A549 (cell line): ENCODE measurements at regions not wholly inside any gene's neighbourhood (a gene's known extent, or its start where the extent isn't known, plus 50 kb on each side); places are given as distances from the start of the nearest gene placed in this dataset.
A peak's percentile ranks its signal among the peaks of the same experiment; 100 is the strongest.
"Not testable (repeated sequence)": the region's sequence is repeated elsewhere in the genome, so short reads cannot be mapped to it uniquely, and the experiment has no call there.

Experiments used
- ATAC-seq, 2 experiments: fragments of 200-7000 bp in 1 of 2; fragments of >200 bp in 1 of 2; cut with Nextera tagmentation in 1 of 2; cut with Tn5 transposase in 1 of 2; 3 replicates each; pipeline versions ENCODE4 v1.8.0 to v1.9.1; 2018 to 2020; ENCODE audit warnings: mild to moderate bottlenecking in 1 of 2, moderate library complexity in 1 of 2
- CTCF ChIA-PET: fragments of 300-600 bp; sonication (Branson Sonifier 250); formaldehyde crosslinking; extraction: SDS; loops from one replicate; lab custom pipeline; 2021; ENCODE audit warnings: antibody characterized with exemption, inconsistent platforms; lab: Yijun Ruan, JAX
- POLR2A ChIA-PET: fragments of 350-600 bp; formaldehyde crosslinking; extraction: SDS; loops from one replicate; lab custom pipeline; 2021; ENCODE audit warnings: antibody characterized with exemption, inconsistent platforms; lab: Yijun Ruan, JAX
- DNase-seq, 2 experiments: peaks; one replicate each; pipeline versions ENCODE4 v3.0.0 to v3.0.0-alpha.2; 2011 to 2016; ENCODE audit warnings: low read depth in 1 of 2, low spot score in 1 of 2
- FAIRE-seq: peaks from 2 replicates; lab custom pipeline; 2011; peaks lifted over from hg19 to GRCh38; lab: Jason Lieb, UNC
- H3K27ac ChIP-seq, 2 experiments: fragments of >200 bp; sonication (Bioruptor Twin); formaldehyde crosslinking; 3 replicates each; pipeline ENCODE4 v1.5.1; 2016 to 2017
- H3K4me1 ChIP-seq: fragments of >200 bp; sonication (Bioruptor Twin); formaldehyde crosslinking; 3 replicates; pipeline ENCODE4 v1.6.1; 2016
- H3K4me2 ChIP-seq: fragments of >200 bp; sonication (Bioruptor Twin); formaldehyde crosslinking; 3 replicates; pipeline ENCODE4 v1.6.1; 2016
- H3K4me3 ChIP-seq: fragments of >200 bp; sonication (Bioruptor Twin); formaldehyde crosslinking; 3 replicates; pipeline ENCODE4 v1.5.1; 2016
- H3K9me3 ChIP-seq: fragments of >200 bp; sonication (Bioruptor Twin); formaldehyde crosslinking; 3 replicates; pipeline ENCODE4 v1.6.1; 2016
- CBX8 ChIP-seq: fragments of 200-600 bp; sonication (generic); IDR thresholded peaks from 2 replicates; pipeline ENCODE4 v1.6.1; 2016
- FOSL2 ChIP-seq, 2 experiments: fragments of 450-650 bp in 1 of 2; fragments of >200 bp in 1 of 2; sonication (Bioruptor Twin) in 1 of 2; formaldehyde crosslinking; IDR thresholded peaks; 2 replicates each; pipeline versions ENCODE4 v1.5.0 to v1.6.1; 2016 to 2020; ENCODE audit warnings: mild to moderate bottlenecking in 1 of 2, moderate library complexity in 1 of 2
- FOXS1 ChIP-seq: fragments of 250-450 bp; sonication (Bioruptor Pico); IDR thresholded peaks from 2 replicates; pipeline ENCODE4 v1.5.0; 2020; ENCODE audit warnings: mild to moderate bottlenecking, moderate library complexity
- GATA3 ChIP-seq: IDR thresholded peaks from 2 replicates; pipeline ENCODE4 v1.6.1; 2012; ENCODE audit warnings: borderline replicate concordance
- HDAC2 ChIP-seq: fragments of 200-600 bp; sonication (generic); IDR thresholded peaks from 2 replicates; pipeline ENCODE4 v1.6.1; 2016
- HEYL ChIP-seq: fragments of 250-450 bp; sonication (Bioruptor Pico); IDR thresholded peaks from 2 replicates; pipeline ENCODE4 v1.8.0; 2021; ENCODE audit warnings: mild to moderate bottlenecking, moderate library complexity
- HOXA7 ChIP-seq: fragments of 250-450 bp; sonication (Bioruptor Pico); IDR thresholded peaks from 2 replicates; pipeline ENCODE4 v1.5.0; 2020; ENCODE audit warnings: mild to moderate bottlenecking, moderate library complexity
- HOXB13 ChIP-seq: fragments of 250-450 bp; sonication (Bioruptor Pico); IDR thresholded peaks from 2 replicates; pipeline ENCODE4 v1.5.0; 2020; ENCODE audit warnings: low read depth, mild to moderate bottlenecking, moderate library complexity
- NPAS2 ChIP-seq: fragments of 250-450 bp; sonication (Bioruptor Pico); IDR thresholded peaks from 2 replicates; pipeline ENCODE4 v1.8.0; 2022; ENCODE audit warnings: mild to moderate bottlenecking, moderate library complexity, borderline replicate concordance
- POLR2AphosphoS2 ChIP-seq: conservative IDR thresholded peaks from 2 replicates; pipeline ENCODE4 v1.6.1; 2012; ENCODE audit warnings: low read length, improper control_type of control experiment, inconsistent platforms
- RAD21 ChIP-seq, 2 experiments: fragments of >200 bp in 1 of 2; sonication (Bioruptor Twin) in 1 of 2; formaldehyde crosslinking in 1 of 2; IDR thresholded peaks in 1 of 2; conservative IDR thresholded peaks in 1 of 2; 2 replicates in 1 of 2; 3 replicates in 1 of 2; pipeline ENCODE4 v1.6.1; 2012 to 2018; ENCODE audit warnings: inconsistent platforms in 1 of 2
- SMC3 ChIP-seq: fragments of >200 bp; sonication (Bioruptor Twin); formaldehyde crosslinking; IDR thresholded peaks from 3 replicates; pipeline ENCODE4 v1.6.1; 2018; ENCODE audit warnings: inconsistent platforms
- TFCP2L1 ChIP-seq: fragments of 250-450 bp; sonication (Bioruptor Pico); IDR thresholded peaks from 2 replicates; pipeline ENCODE4 v1.5.0; 2021; ENCODE audit warnings: mild to moderate bottlenecking
- ZC3H11A ChIP-seq: fragments of 450-650 bp; IDR thresholded peaks from 2 replicates; pipeline ENCODE4 v1.6.1; 2014; ENCODE audit warnings: antibody characterized with exemption, mild to moderate bottlenecking
- ZSCAN20 ChIP-seq: fragments of 250-450 bp; sonication (Bioruptor Pico); IDR thresholded peaks from 2 replicates; pipeline ENCODE4 v1.8.0; 2022; ENCODE audit warnings: mild to moderate bottlenecking, moderate library complexity
- WGBS: methylation state at CpG from one replicate; pipeline ENCODE4 v1.1.6; 2017; ENCODE audit errors: missing lambda C conversion rate; 5-methylcytosine and 5-hydroxymethylcytosine counted together
- TF ChIP-seq, protein P1 (sequence below): fragments of >200 bp; sonication (Bioruptor Twin); formaldehyde crosslinking; IDR thresholded peaks from 3 replicates; pipeline ENCODE4 v1.6.1; 2016
- TF ChIP-seq, protein P2 (sequence below): IDR thresholded peaks from 2 replicates; pipeline ENCODE4 v1.6.1; 2012; ENCODE audit warnings: low read depth, borderline replicate concordance
- TF ChIP-seq, protein P3 (sequence below): fragments of 250-450 bp; sonication (Bioruptor Pico); IDR thresholded peaks from 2 replicates; pipeline ENCODE4 v1.5.0; 2021; ENCODE audit warnings: mild to moderate bottlenecking, moderate library complexity, borderline replicate concordance
- TF ChIP-seq, protein P4 (sequence below): fragments of 450-650 bp; IDR thresholded peaks from 2 replicates; pipeline ENCODE4 v1.6.1; 2014; ENCODE audit warnings: antibody characterized with exemption

DNA sequence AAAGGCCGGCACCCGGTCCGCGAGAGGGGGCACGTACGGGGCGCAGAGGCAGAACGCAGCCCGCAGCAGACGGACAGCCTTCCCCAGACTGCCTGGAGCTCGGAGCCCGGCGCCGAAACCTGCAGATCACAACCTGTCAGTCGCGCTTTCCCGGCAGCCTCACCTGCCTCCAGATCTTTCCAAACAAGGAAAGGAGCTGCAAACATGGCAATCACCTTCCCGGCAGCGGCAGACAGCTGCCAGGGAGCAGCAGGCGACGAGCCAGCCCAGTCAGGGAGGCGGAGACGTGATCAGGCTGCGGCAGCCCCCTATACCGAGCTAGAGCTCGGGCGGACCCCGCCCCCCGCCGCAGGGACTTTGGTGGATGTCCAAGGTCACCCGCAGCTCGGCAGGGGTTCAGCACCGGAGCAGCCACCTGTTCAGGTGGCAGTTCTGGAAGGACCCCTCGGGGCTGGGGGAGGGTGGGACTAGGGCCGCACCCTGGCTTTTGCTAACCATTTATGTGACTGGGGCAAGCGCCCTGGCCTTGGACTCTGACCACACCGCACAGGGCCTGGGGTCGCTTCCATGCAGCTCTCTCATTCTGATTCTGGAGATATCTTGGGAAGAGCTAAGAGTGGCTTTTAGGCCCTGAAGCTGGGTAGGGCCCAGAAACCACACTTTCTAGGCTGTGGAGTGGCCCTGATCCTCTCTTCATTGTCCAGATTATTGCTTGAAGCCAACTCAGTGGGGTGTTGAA, 143.8 kb downstream of the NECTIN1 start (continued):
- TF ChIP-seq, protein P1, sequence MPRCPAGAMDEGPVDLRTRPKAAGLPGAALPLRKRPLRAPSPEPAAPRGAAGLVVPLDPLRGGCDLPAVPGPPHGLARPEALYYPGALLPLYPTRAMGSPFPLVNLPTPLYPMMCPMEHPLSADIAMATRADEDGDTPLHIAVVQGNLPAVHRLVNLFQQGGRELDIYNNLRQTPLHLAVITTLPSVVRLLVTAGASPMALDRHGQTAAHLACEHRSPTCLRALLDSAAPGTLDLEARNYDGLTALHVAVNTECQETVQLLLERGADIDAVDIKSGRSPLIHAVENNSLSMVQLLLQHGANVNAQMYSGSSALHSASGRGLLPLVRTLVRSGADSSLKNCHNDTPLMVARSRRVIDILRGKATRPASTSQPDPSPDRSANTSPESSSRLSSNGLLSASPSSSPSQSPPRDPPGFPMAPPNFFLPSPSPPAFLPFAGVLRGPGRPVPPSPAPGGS, result no peak
- TF ChIP-seq RAD21 (conservative IDR thresholded peaks at IDR 0.05 in 1 of 2, IDR thresholded peaks at IDR 0.05 in 1 of 2) (no peak), CBX8 (no peak)

DNA sequence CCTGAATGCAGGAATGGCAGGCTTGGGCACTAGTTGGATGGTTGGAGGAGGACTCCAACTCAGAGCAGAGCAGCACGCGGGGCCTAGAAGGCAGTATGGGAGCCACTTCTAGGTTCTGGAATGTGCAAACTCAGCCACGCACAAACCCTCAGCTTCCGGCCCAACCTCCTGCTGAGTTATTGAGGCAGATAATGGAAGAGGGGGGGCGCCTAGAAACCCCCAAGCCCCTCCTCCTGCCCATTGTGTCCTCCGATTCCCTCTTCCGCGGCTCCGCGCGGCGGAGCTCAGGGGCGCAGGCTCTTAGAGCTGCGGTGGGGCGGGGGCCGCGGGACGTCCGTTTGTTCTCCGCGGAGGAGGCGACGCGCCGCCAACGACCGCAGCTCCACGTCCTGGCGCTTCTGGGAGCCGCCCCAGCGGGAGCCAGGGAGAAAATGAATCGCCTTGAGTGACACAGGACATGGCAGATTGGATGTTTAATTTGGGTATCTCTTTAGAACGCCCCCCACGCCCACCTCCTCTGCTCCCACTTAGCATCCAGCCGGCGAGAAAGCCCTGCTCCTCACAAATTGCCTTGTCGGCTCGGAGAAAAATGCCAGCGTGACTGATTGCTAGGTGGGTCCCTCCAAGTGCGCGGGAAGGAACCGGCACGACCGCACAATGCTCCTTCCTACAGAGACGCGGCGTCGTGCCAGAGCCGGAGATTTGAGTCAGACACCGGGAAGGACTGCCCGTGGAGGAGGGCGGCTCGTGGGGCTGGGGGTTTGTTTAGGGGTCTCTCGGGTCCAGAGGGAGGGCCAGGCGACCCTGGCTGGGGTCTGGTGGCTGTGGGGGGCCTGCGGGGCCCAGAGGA, 144.6 kb downstream of the NECTIN1 start:
- ChIA-PET CTCF (interaction anchor here (0.9 to 1.3 kb wide), 2 partner anchors 11 to 23 kb away, joined by 3 to 4 read pairs; no protein-coding TSS in a partner anchor), POLR2A (no interaction called here)
- Histone ChIP-seq H3K4me1 (no peaks in the 10 kb centered on the region), H3K4me3 (peak overlapping the region; percentile 46), H3K27ac (peak overlapping the region in 1 of 2 experiments; percentile 84; a peak in 3 of 6 replicates), H3K4me2 (peak overlapping the region; percentile 96)
- 7% methylated on average over 16 of the region's 56 CpGs for WGBS
- ATAC-seq, result peak; percentile 65 to 75; a peak in 5 of 6 replicates
- DNase-seq, result peak in 1 of 2 experiments; percentile 28
- TF ChIP-seq, protein P2, sequence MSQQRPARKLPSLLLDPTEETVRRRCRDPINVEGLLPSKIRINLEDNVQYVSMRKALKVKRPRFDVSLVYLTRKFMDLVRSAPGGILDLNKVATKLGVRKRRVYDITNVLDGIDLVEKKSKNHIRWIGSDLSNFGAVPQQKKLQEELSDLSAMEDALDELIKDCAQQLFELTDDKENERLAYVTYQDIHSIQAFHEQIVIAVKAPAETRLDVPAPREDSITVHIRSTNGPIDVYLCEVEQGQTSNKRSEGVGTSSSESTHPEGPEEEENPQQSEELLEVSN, result peak; percentile 13; the same call in 1 of the 2 replicates
- TF ChIP-seq POLR2AphosphoS2, result no peak
- no peak for TF ChIP-seq HEYL (CRISPR knock-in tag)
- TF ChIP-seq, all 56 proteins: peak for 1
- H3K9me3 ChIP-seq, result no peaks in the 10 kb centered on the region
- no peak for FAIRE-seq

DNA sequence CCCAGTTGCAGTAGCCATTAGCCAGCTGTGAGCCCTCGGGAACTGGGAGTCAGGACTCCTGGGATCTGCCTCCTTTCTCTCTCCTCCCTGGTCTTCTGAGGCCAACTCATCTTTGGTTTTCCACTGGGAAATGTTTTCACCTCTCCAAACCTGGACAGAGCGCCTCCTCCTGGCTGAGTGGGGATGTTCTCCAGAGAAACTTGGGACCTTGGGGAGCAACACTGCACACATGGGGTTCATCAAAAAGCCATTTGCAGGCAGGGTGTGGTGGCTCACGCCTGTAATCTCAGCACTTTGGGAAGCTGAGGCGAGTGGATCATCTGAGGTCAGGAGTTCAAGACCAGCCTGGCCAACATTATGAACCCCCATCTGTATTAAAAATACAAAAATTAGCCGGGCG, 145.4 kb downstream of the NECTIN1 start:
- TF ChIP-seq ZSCAN20 (CRISPR knock-in tag) (no peak), RAD21 (conservative IDR thresholded peaks at IDR 0.05 in 1 of 2, IDR thresholded peaks at IDR 0.05 in 1 of 2) (no peak), ZC3H11A (no peak), FOSL2 (IDR thresholded peaks at IDR 0.05) (no peak), FOSL2 (CRISPR knock-in tag; IDR thresholded peaks at IDR 0.05) (no peak), HOXB13 (CRISPR knock-in tag) (no peak), TFCP2L1 (no peak), SMC3 (no peak), HDAC2 (no peak), NPAS2 (CRISPR knock-in tag) (no peak), GATA3 (no peak), FOXS1 (CRISPR knock-in tag) (no peak), HOXA7 (CRISPR knock-in tag) (no peak)
- TF ChIP-seq, protein P1, result no peak
- TF ChIP-seq, protein P3, sequence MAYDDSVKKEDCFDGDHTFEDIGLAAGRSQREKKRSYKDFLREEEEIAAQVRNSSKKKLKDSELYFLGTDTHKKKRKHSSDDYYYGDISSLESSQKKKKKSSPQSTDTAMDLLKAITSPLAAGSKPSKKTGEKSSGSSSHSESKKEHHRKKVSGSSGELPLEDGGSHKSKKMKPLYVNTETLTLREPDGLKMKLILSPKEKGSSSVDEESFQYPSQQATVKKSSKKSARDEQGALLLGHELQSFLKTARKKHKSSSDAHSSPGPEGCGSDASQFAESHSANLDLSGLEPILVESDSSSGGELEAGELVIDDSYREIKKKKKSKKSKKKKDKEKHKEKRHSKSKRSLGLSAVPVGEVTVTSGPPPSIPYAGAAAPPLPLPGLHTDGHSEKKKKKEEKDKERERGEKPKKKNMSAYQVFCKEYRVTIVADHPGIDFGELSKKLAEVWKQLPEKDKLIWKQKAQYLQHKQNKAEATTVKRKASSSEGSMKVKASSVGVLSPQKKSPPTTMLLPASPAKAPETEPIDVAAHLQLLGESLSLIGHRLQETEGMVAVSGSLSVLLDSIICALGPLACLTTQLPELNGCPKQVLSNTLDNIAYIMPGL (CRISPR knock-in tag), result no peak
- TF ChIP-seq, protein P4, sequence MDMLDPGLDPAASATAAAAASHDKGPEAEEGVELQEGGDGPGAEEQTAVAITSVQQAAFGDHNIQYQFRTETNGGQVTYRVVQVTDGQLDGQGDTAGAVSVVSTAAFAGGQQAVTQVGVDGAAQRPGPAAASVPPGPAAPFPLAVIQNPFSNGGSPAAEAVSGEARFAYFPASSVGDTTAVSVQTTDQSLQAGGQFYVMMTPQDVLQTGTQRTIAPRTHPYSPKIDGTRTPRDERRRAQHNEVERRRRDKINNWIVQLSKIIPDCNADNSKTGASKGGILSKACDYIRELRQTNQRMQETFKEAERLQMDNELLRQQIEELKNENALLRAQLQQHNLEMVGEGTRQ, result no peak
- H3K27ac ChIP-seq, result no peak overlapping the region
- DNase-seq (no peak), ATAC-seq (no peak), FAIRE-seq (no peak)
- H3K9me3 ChIP-seq, result no peaks in the 10 kb centered on the region
- H3K4me2 ChIP-seq, result peak overlapping the region; percentile 96; the same call in 2 of the 3 replicates
- ChIA-PET CTCF (interaction anchor here (0.9 kb wide), 2 partner anchors 24 to 102 kb away, joined by 3 read pairs; no protein-coding TSS in a partner anchor), POLR2A (no interaction called here)
- 72% methylated on average over 5 of the region's 6 CpGs for WGBS
- no peak overlapping the region for H3K4me3 ChIP-seq
- H3K4me1 ChIP-seq, result no peaks in the 10 kb centered on the region

DNA sequence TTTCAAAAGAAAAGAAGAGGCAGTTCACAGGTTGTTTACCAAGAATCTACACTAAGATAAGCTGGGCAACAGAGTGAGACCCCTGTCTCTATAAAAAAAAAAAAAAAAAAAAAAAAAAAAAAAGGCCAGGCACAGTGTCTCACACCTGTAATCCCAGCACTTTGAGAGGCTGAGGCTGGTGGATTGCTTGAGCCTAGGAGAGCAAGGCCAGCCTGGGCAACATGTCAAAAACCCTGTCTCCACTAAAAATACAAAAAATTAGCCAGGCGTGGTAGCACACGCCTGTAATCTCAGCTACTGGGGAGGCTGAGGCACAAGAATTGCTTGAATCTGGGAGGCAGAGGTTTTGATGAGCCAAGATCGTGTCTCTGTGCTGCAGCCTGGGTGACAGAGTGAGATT, 147.6 kb downstream of the NECTIN1 start:
- H3K4me1 ChIP-seq, POLR2A ChIA-PET, H3K4me3 ChIP-seq, ATAC-seq, H3K27ac ChIP-seq, DNase-seq, H3K4me2 ChIP-seq, H3K9me3 ChIP-seq, FAIRE-seq: not testable (repeated sequence)
- 63% methylated on average over 3 of the region's 3 CpGs for WGBS
- CTCF ChIA-PET, result interaction anchor here (0.8 to 1.5 kb wide), 4 partner anchors 8 to 1800 kb away, joined by 3 read pairs; no protein-coding TSS in a partner anchor
